B cell (primary cell): ENCODE measurements at regions not wholly inside any gene's neighbourhood (a gene's known extent, or its start where the extent isn't known, plus 50 kb on each side); places are given as distances from the start of the nearest gene placed in this dataset.

Experiments used
- ATAC-seq: fragments of 200-7000 bp; cut with Tn5 transposase; one replicate; pipeline ENCODE4 v1.10.0; 2021; ENCODE audit warnings: low read depth, mild to moderate bottlenecking, moderate number of reproducible peaks, moderate library complexity
- CTCF ChIA-PET: fragments of 350-600 bp; sonication (Branson Sonifier 250); formaldehyde crosslinking; loops from one replicate; lab custom pipeline; 2021; ENCODE audit warnings: antibody characterized with exemption, inconsistent platforms; lab: Charles Lee
- POLR2A ChIA-PET: fragments of 350-600 bp; sonication (Branson Sonifier 250); formaldehyde crosslinking; loops from one replicate; lab custom pipeline; 2021; ENCODE audit warnings: antibody characterized with exemption; lab: Charles Lee
- DNase-seq: peaks from one replicate; pipeline ENCODE4 v3.0.0; 2013
- H2AFZ ChIP-seq: 2 replicates; pipeline ENCODE4 v1.6.1; 2012; ENCODE audit warnings: mild to moderate bottlenecking, low read depth, low read length; ENCODE audit not compliant: insufficient read depth, poor library complexity, severe bottlenecking
- H3K27ac ChIP-seq, 2 donors: 1 replicate in 1 of 2; 2 replicates in 1 of 2; pipeline ENCODE4 v1.5.1; 2012 to 2013; ENCODE audit warnings: low read length in 2 of 2, mild to moderate bottlenecking in 2 of 2, moderate library complexity in 1 of 2
- H3K27me3 ChIP-seq, 4 experiments: fragments of 200-600 bp in 1 of 4; sonication (generic) in 1 of 4; replicated peaks in 1 of 4; 1 replicate in 2 of 4; 2 replicates in 2 of 4; pipeline versions ENCODE4 v1.6.1 to v1.7.0; 2013 to 2016; ENCODE audit warnings: low read length in 3 of 4, mild to moderate bottlenecking in 2 of 4, mixed read lengths in 1 of 4, moderate library complexity in 1 of 4; ENCODE audit not compliant: insufficient read depth in 4 of 4, control insufficient read depth in 3 of 4; ENCODE audit errors: control extremely low read depth in 1 of 4
- H3K36me3 ChIP-seq, 2 experiments: replicated peaks in 1 of 2; 1 replicate in 1 of 2; 2 replicates in 1 of 2; pipeline versions ENCODE4 v1.6.1 to v1.7.1; 2013; ENCODE audit warnings: low read length in 1 of 2; ENCODE audit not compliant: insufficient read depth in 2 of 2, control insufficient read depth in 1 of 2; ENCODE audit errors: control extremely low read depth in 1 of 2, extremely low read depth in 1 of 2
- H3K4me1 ChIP-seq, 2 donors: fragments of 200-600 bp in 1 of 2; sonication (generic) in 1 of 2; 1 replicate in 1 of 2; 2 replicates in 1 of 2; pipeline versions ENCODE4 v1.5.1 to v1.6.1; 2013 to 2017; ENCODE audit warnings: low read length in 2 of 2; ENCODE audit not compliant: control insufficient read depth in 2 of 2, insufficient read depth in 2 of 2
- H3K4me2 ChIP-seq: replicated peaks from 2 replicates; pipeline ENCODE3; 2012; ENCODE audit warnings: mild to moderate bottlenecking, low read depth, low read length; ENCODE audit not compliant: poor library complexity, severe bottlenecking
- H3K4me3 ChIP-seq, 5 experiments: fragments of 200-600 bp in 1 of 5; sonication (generic) in 1 of 5; 1 replicate in 3 of 5; 2 replicates in 2 of 5; pipeline versions ENCODE4 v1.5.1 to v1.7.0; 2011 to 2016; ENCODE audit warnings: low read length in 4 of 5, mild to moderate bottlenecking in 4 of 5, low read depth in 2 of 5, control low read depth in 1 of 5, moderate library complexity in 1 of 5; ENCODE audit not compliant: insufficient read depth in 1 of 5; ENCODE audit errors: control extremely low read depth in 1 of 5, extremely low read depth in 1 of 5
- H3K79me2 ChIP-seq: fragments of 200-600 bp; sonication (generic); one replicate; pipeline ENCODE4 v1.6.0; 2016; ENCODE audit warnings: low read length; ENCODE audit not compliant: control insufficient read depth, insufficient read depth
- H3K9ac ChIP-seq: fragments of 200-600 bp; sonication (generic); 2 replicates; pipeline ENCODE4 v1.6.1; 2017; ENCODE audit warnings: mild to moderate bottlenecking, low read length, moderate library complexity
- H3K9me3 ChIP-seq, 3 donors: one replicate each; pipeline versions ENCODE4 v1.6.1 to v1.7.1; 2013; ENCODE audit warnings: low read length in 2 of 3; ENCODE audit not compliant: control insufficient read depth in 2 of 3, insufficient read depth in 1 of 3; ENCODE audit errors: control extremely low read depth in 1 of 3
- H4K20me1 ChIP-seq: 2 replicates; pipeline ENCODE4 v1.6.0; 2012; ENCODE audit warnings: mild to moderate bottlenecking, low read length; ENCODE audit not compliant: insufficient read depth, control insufficient read depth, poor library complexity, severe bottlenecking
- H3K27ac Mint-ChIP-seq: one replicate; pipeline ENCODE4 v1.8.0; 2021; ENCODE audit warnings: mixed read lengths
- H3K27me3 Mint-ChIP-seq: one replicate; pipeline ENCODE4 v1.8.0; 2021; ENCODE audit warnings: mixed read lengths
- H3K4me1 Mint-ChIP-seq: one replicate; pipeline ENCODE4 v1.8.0; 2021; ENCODE audit warnings: mixed read lengths
- H3K4me3 Mint-ChIP-seq: one replicate; pipeline ENCODE4 v1.8.0; 2021; ENCODE audit warnings: mixed read lengths
- H3K9me3 Mint-ChIP-seq: one replicate; pipeline ENCODE4 v1.8.0; 2022; ENCODE audit warnings: mixed read lengths; ENCODE audit not compliant: insufficient read depth
- CTCF ChIP-seq: fragments of 200-600 bp; IDR thresholded peaks from one replicate; pipeline ENCODE4 v1.8.0; 2022; ENCODE audit warnings: antibody characterized with exemption, mild to moderate bottlenecking
- EZH2 ChIP-seq: IDR thresholded peaks from 2 replicates; pipeline ENCODE4 v1.6.1; 2012; ENCODE audit warnings: borderline replicate concordance, low read depth, mild to moderate bottlenecking, moderate library complexity, low read length; ENCODE audit not compliant: insufficient read depth, poor library complexity, severe bottlenecking
- WGBS: methylation state at CpG from one replicate; pipeline ENCODE4 v1.1.5; 2013; ENCODE audit warnings: missing lambda C conversion rate; ENCODE audit not compliant: insufficient coverage; 5-methylcytosine and 5-hydroxymethylcytosine counted together
- intact Hi-C: fragments of 100-400 bp; cut with micrococcal nuclease; formaldehyde crosslinking; loops from one replicate; pipeline ENCODE4 v1.10.0; 2022

GRCh38 chr17:43332230-43332629, 66.6 kb upstream of the ARL4D start:
- H3K27me3 Mint-ChIP-seq: no peaks in the 10 kb centered on the region
- Histone ChIP-seq H3K4me2 (no peak overlapping the region), H3K9me3 (no peaks in the 10 kb centered on the region), H3K4me3 (no peak overlapping the region), H3K27ac (no peak overlapping the region), H3K4me1 (peaks cover 14 to 19% of the 10 kb centered on the region in 2 donors), H3K79me2 (no peaks in the 10 kb centered on the region), H3K27me3 (no peaks in the 10 kb centered on the region), H3K9ac (no peak overlapping the region), H4K20me1 (no peaks in the 10 kb centered on the region), H3K36me3 (no peaks in the 10 kb centered on the region), H2AFZ (no peak overlapping the region)
- H3K27ac Mint-ChIP-seq: no peak overlapping the region
- DNase-seq (no peak), ATAC-seq (no peak)
- CTCF ChIA-PET: interaction anchor here (2.9 kb wide), 1 partner anchor 22 kb away, joined by 24 read pairs; no protein-coding TSS in a partner anchor
- 89% methylated on average over 6 of the region's 6 CpGs for WGBS
- TF ChIP-seq CTCF (no peak), EZH2 (no peak)
- H3K4me1 Mint-ChIP-seq: peaks cover 19% of the 10 kb centered on the region
- POLR2A ChIA-PET: no interaction called here
- intact Hi-C loops: no loop called here
- H3K4me3 Mint-ChIP-seq: no peak overlapping the region
- no peaks in the 10 kb centered on the region for H3K9me3 Mint-ChIP-seq

- peaks cover 19% of the 10 kb centered on the region for H3K4me1 Mint-ChIP-seq
- 91% methylated on average over 5 of the region's 12 CpGs for WGBS
Measured at GRCh38 chr17:43330876-43331639, 67.7 kb upstream of the ARL4D start.

More at GRCh38 chr17:43330876-43331639, 67.7 kb upstream of the ARL4D start:
- peaks cover 14 to 19% of the 10 kb centered on the region in 2 donors for H3K4me1 ChIP-seq
- H3K4me3 Mint-ChIP-seq: no peak overlapping the region
- H3K36me3 ChIP-seq: no peaks in the 10 kb centered on the region
- H3K9me3 Mint-ChIP-seq: no peaks in the 10 kb centered on the region
- H3K27me3 ChIP-seq: no peaks in the 10 kb centered on the region
- H3K27me3 Mint-ChIP-seq: no peaks in the 10 kb centered on the region
- ATAC-seq (no peak), DNase-seq (no peak)
- no peak overlapping the region for H3K4me3 ChIP-seq
- H3K9ac ChIP-seq: no peak overlapping the region
- no peak overlapping the region for H3K4me2 ChIP-seq
- H3K27ac Mint-ChIP-seq: no peak overlapping the region
- ChIA-PET POLR2A (no interaction called here), CTCF (interaction anchor here (1.0 to 1.8 kb wide), 2 partner anchors 62 to 307 kb away, joined by 3 to 4 read pairs; no protein-coding TSS in a partner anchor)
- intact Hi-C loops: no loop called here
- no peaks in the 10 kb centered on the region for H3K79me2 ChIP-seq
- H3K9me3 ChIP-seq: no peaks in the 10 kb centered on the region
- no peak overlapping the region for H3K27ac ChIP-seq
- no peaks in the 10 kb centered on the region for H4K20me1 ChIP-seq
- TF ChIP-seq CTCF (no peak), EZH2 (no peak)
- no peak overlapping the region for H2AFZ ChIP-seq
